DND-41 (cell line): ENCODE measurements at regions not wholly inside any gene's neighbourhood (a gene's known extent, or its start where the extent isn't known, plus 50 kb on each side); places are given as distances from the start of the nearest gene placed in this dataset.

Experiments
- ATAC-seq: fragments of 200-7000 bp; cut with Tn5 transposase; 3 replicates; pipeline ENCODE4 v1.9.1; 2021; ENCODE audit warnings: low read depth; ENCODE audit not compliant: insufficient read depth
- DNase-seq: peaks from one replicate; pipeline ENCODE4 v3.0.0-alpha.2; 2020
- H2AFZ ChIP-seq: 2 replicates; pipeline ENCODE4 v1.6.0; 2012; ENCODE audit warnings: low read depth, low read length
- H3K27ac ChIP-seq: 2 replicates; pipeline ENCODE4 v1.5.1; 2012; ENCODE audit warnings: low read length, inconsistent platforms
- H3K27me3 ChIP-seq: fragments of 200-600 bp; sonication (generic); 2 replicates; pipeline ENCODE4 v1.6.0; 2012; ENCODE audit warnings: low read length, mild to moderate bottlenecking, inconsistent platforms; ENCODE audit not compliant: insufficient read depth, poor library complexity
- H3K36me3 ChIP-seq: 2 replicates; pipeline ENCODE4 v1.5.1; 2012; ENCODE audit warnings: low read length, inconsistent platforms; ENCODE audit not compliant: insufficient read depth
- H3K4me1 ChIP-seq: 2 replicates; pipeline ENCODE4 v1.5.1; 2012; ENCODE audit warnings: mild to moderate bottlenecking, low read length; ENCODE audit not compliant: insufficient read depth
- H3K4me2 ChIP-seq: 2 replicates; pipeline ENCODE4 v1.6.0; 2012; ENCODE audit warnings: mild to moderate bottlenecking, moderate library complexity, low read length, inconsistent platforms; ENCODE audit not compliant: insufficient read depth
- H3K4me3 ChIP-seq, 2 experiments: fragments of 200-600 bp in 1 of 2; shearing (Covaris generic) in 1 of 2; 2 replicates each; pipeline ENCODE4 v1.5.1; 2012 to 2016; ENCODE audit warnings: inconsistent platforms in 2 of 2, low read length in 2 of 2, mild to moderate bottlenecking in 2 of 2, low read depth in 1 of 2, moderate library complexity in 1 of 2
- H3K79me2 ChIP-seq: 2 replicates; pipeline ENCODE4 v1.6.0; 2012; ENCODE audit warnings: low read length, inconsistent platforms; ENCODE audit not compliant: insufficient read depth
- H3K9ac ChIP-seq: 2 replicates; pipeline ENCODE4 v1.6.0; 2012; ENCODE audit warnings: low read depth, mild to moderate bottlenecking, inconsistent platforms, low read length, moderate library complexity
- H3K9me3 ChIP-seq: 2 replicates; pipeline ENCODE4 v1.5.1; 2012; ENCODE audit warnings: low read length, moderate library complexity, mild to moderate bottlenecking, inconsistent platforms; ENCODE audit not compliant: insufficient read depth, severe bottlenecking
- H4K20me1 ChIP-seq: 2 replicates; pipeline ENCODE4 v1.6.0; 2012; ENCODE audit warnings: low read length; ENCODE audit not compliant: insufficient read depth
- EZH2 ChIP-seq: IDR thresholded peaks from 3 replicates; pipeline ENCODE4 v1.6.1; 2012; ENCODE audit warnings: borderline replicate concordance, low read depth, mild to moderate bottlenecking, moderate library complexity, low read length, inconsistent platforms; ENCODE audit not compliant: severe bottlenecking
- TF ChIP-seq, protein P1 (sequence below): IDR thresholded peaks from 2 replicates; pipeline ENCODE4 v1.5.1; 2012; ENCODE audit warnings: borderline replicate concordance, low read length, moderate library complexity, mild to moderate bottlenecking; ENCODE audit not compliant: poor library complexity, severe bottlenecking; ENCODE audit errors: extremely low read depth

DNA sequence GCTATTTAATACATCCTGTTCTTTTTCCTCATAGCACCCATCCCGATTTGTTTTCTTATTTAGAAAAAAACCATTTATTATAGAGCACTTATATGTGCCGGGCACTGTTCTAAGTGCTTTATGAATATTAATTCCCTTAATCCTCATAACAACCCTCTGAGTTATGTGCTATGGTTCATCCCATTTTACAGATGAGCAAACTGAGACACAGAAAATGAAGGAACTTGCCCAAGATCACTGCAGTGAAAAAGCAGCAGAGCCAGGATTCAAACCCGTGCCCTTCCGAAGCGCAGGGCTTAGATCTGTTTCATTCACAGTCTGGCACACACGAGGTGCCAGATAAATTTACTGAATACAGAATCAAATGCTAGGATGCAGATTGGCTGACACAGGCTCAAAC lies 85.1 kb upstream of the ZC3H12A start:
- no peaks in the 10 kb centered on the region for H3K79me2 ChIP-seq
- no peaks in the 10 kb centered on the region for H3K9me3 ChIP-seq
- H2AFZ ChIP-seq: no peak overlapping the region
- DNase-seq (no peak), ATAC-seq (no peak)
- H3K9ac ChIP-seq: no peak overlapping the region
- H3K36me3 ChIP-seq: no peaks in the 10 kb centered on the region
- H3K4me2 ChIP-seq: no peak overlapping the region
- no peaks in the 10 kb centered on the region for H3K4me1 ChIP-seq
- peaks cover 3% of the 10 kb centered on the region; the same call in 1 of the 2 replicates for H4K20me1 ChIP-seq
- no peak overlapping the region for H3K4me3 ChIP-seq
- TF ChIP-seq, protein P1, sequence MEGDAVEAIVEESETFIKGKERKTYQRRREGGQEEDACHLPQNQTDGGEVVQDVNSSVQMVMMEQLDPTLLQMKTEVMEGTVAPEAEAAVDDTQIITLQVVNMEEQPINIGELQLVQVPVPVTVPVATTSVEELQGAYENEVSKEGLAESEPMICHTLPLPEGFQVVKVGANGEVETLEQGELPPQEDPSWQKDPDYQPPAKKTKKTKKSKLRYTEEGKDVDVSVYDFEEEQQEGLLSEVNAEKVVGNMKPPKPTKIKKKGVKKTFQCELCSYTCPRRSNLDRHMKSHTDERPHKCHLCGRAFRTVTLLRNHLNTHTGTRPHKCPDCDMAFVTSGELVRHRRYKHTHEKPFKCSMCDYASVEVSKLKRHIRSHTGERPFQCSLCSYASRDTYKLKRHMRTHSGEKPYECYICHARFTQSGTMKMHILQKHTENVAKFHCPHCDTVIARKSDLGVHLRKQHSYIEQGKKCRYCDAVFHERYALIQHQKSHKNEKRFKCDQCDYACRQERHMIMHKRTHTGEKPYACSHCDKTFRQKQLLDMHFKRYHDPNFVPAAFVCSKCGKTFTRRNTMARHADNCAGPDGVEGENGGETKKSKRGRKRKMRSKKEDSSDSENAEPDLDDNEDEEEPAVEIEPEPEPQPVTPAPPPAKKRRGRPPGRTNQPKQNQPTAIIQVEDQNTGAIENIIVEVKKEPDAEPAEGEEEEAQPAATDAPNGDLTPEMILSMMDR: no peak
- no peak for TF ChIP-seq EZH2
- H3K27ac ChIP-seq: no peak overlapping the region
- H3K27me3 ChIP-seq: peaks cover 4% of the 10 kb centered on the region

DNA sequence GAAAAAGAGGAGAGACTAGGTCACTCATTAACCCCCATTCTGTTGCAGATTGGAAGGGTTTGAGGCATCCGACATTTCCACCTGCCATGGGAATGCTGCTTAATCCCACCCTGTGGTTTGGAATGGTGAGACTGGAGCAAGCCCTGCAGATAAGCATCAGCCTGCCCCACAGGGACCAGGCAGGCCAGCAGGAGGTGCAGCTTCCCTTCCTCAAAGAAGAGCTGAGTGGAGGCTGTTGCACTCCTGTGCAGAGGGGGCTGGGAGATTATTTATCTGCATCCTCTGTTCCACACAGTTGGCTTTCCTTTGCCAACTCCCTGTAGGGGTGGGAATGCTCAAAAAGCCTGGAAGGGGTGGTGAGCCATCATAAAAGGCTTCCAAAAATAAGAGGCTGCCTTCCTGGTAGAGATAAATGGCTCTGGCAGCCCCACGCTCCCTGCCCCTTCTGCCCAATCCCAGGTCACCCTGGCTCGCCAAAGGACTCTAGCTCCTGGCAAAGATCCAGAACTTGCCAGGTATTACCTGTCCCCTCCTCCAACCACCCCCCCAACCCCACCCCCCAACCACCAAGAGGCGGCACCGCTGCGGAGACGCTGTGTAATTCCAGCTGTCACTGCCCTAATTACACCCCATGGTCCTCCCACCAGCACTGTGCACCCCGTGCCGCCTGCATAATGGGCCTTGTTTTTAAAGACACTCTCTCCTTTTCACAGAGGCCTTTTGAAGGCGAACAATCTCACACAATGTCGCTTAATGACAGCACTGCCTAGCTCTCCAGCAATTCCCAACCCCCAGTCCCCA lies 83.0 kb upstream of the ZC3H12A start:
- Histone ChIP-seq H3K4me1 (no peaks in the 10 kb centered on the region), H3K4me3 (no peak overlapping the region), H3K4me2 (no peak overlapping the region), H3K79me2 (no peaks in the 10 kb centered on the region), H3K27ac (no peak overlapping the region), H3K9me3 (no peaks in the 10 kb centered on the region), H4K20me1 (peaks cover 3% of the 10 kb centered on the region; the same call in 1 of the 2 replicates), H3K27me3 (peaks cover 9% of the 10 kb centered on the region), H3K9ac (no peak overlapping the region), H2AFZ (no peak overlapping the region), H3K36me3 (no peaks in the 10 kb centered on the region)
- no peak for ATAC-seq
- no peak for TF ChIP-seq EZH2
- TF ChIP-seq, protein P1: no peak
- DNase-seq: no peak

DNA sequence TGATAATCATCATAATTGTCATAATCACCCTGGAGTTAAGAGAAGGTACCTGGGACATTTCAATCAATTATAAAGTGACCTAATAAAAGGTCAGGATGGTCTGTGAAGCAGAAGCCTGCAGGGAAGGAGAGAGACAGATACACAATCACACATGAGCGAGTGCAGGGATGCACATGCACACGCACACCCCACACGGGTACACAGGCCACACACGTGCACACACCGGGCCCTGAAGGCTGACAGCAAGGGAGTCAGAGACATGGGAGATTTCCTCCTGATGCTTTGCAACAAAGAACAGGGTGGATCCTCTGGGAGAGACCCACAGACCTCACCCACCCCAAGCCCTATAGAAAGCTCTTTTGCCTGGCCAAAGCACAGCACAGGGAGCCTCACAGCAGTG lies 82.3 kb upstream of the ZC3H12A start:
- H3K4me3 ChIP-seq: no peak overlapping the region
- no peak overlapping the region for H3K4me2 ChIP-seq
- H3K27me3 ChIP-seq: peaks cover 9% of the 10 kb centered on the region
- DNase-seq (no peak), ATAC-seq (no peak)
- no peak overlapping the region for H3K9ac ChIP-seq
- peaks cover 3% of the 10 kb centered on the region; the same call in 1 of the 2 replicates for H4K20me1 ChIP-seq
- no peak for TF ChIP-seq EZH2
- TF ChIP-seq, protein P1: no peak
- no peak overlapping the region for H3K27ac ChIP-seq
- no peak overlapping the region for H2AFZ ChIP-seq
- H3K4me1 ChIP-seq: no peaks in the 10 kb centered on the region
- no peaks in the 10 kb centered on the region for H3K9me3 ChIP-seq
- no peaks in the 10 kb centered on the region for H3K36me3 ChIP-seq
- no peaks in the 10 kb centered on the region for H3K79me2 ChIP-seq
